HFFc6 (cell line): ENCODE measurements at regions not wholly inside any gene's neighbourhood (a gene's known extent, or its start where the extent isn't known, plus 50 kb on each side); places are given as distances from the start of the nearest gene placed in this dataset.

Source experiments
- DNase-seq: peaks from one replicate; pipeline ENCODE4 v3.0.0-alpha.2; 2018
- H3K27ac Mint-ChIP-seq: 2 replicates; pipeline ENCODE4 v1.8.0; 2020; ENCODE audit warnings: mild to moderate bottlenecking, mixed read lengths
- H3K27me3 Mint-ChIP-seq: 2 replicates; pipeline ENCODE4 v1.8.0; 2021; ENCODE audit warnings: mild to moderate bottlenecking, moderate library complexity, mixed read lengths; ENCODE audit not compliant: insufficient read depth
- H3K36me3 Mint-ChIP-seq: 2 replicates; pipeline ENCODE4 v1.8.0; 2021; ENCODE audit warnings: low read depth, mixed read lengths
- H3K4me1 Mint-ChIP-seq: 2 replicates; pipeline ENCODE4 v1.8.0; 2020; ENCODE audit warnings: low read depth, mixed read lengths
- H3K4me3 Mint-ChIP-seq: 2 replicates; pipeline ENCODE4 v1.8.0; 2020; ENCODE audit warnings: mild to moderate bottlenecking, moderate library complexity, mixed read lengths
- H3K9me3 Mint-ChIP-seq: 2 replicates; pipeline ENCODE4 v1.8.0; 2020; ENCODE audit warnings: mild to moderate bottlenecking, mixed read lengths
- CTCF ChIP-seq: fragments of 200-600 bp; sonication (generic); IDR thresholded peaks from 2 replicates; pipeline ENCODE4 v1.5.0; 2021; ENCODE audit warnings: antibody characterized with exemption, mild to moderate bottlenecking

- H3K27ac Mint-ChIP-seq = no peak overlapping the region
- DNase-seq = no peak
- peaks cover 25% of the 10 kb centered on the region for H3K4me1 Mint-ChIP-seq
- H3K9me3 Mint-ChIP-seq = no peaks in the 10 kb centered on the region
- no peak overlapping the region for H3K4me3 Mint-ChIP-seq
- peaks cover 12% of the 10 kb centered on the region for H3K27me3 Mint-ChIP-seq
- no peaks in the 10 kb centered on the region for H3K36me3 Mint-ChIP-seq
- no peak for TF ChIP-seq CTCF
Measured at GRCh38 chr9:129312251-129313122, 134.4 kb upstream of the IER5L start.

GRCh38 chr9:129311643-129312042, 133.6 kb upstream of the IER5L start:
- DNase-seq = no peak
- Mint-ChIP-seq H3K27me3 (peaks cover 15% of the 10 kb centered on the region), H3K36me3 (no peaks in the 10 kb centered on the region), H3K9me3 (no peaks in the 10 kb centered on the region), H3K4me1 (peaks cover 28% of the 10 kb centered on the region), H3K4me3 (no peak overlapping the region), H3K27ac (no peak overlapping the region)
- TF ChIP-seq CTCF = no peak

DNA sequence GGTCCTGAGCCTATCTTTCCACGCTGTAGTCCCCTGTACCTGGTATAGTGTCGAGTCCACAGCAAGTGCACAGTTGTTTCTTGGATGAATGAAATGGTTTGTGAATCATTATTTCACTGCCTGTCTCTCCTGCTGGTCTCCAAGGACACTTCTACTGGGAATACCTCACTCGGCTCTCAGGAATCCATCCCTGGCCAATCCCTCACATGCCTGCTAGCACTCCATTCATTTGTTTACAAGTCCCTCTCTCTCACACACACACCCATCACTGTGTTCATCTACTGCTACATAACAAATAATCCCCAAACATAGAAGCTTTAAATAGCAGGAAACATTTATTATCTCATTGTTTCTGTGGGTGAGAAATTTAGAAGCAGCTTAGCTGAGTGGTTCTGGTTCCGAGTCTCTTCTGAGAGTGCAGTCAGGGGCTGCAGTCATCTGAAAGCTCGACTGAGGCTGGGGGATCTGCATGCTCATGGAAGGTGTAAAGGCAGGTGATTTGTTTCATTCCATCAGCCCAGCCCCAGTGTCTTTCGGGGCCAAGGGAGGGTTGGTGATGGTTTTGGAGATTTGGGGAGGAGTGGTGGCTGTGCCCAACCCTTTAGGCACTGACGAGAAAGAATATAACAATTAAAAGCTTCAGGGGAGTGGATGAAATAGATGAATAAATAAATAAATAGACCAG, 132.7 kb upstream of the IER5L start:
- TF ChIP-seq CTCF = no peak
- Mint-ChIP-seq H3K4me3 (no peak overlapping the region), H3K9me3 (no peaks in the 10 kb centered on the region), H3K36me3 (no peaks in the 10 kb centered on the region), H3K27me3 (peaks cover 15% of the 10 kb centered on the region), H3K4me1 (peaks cover 24% of the 10 kb centered on the region), H3K27ac (no peak overlapping the region)
- peak; percentile 9 for DNase-seq

GRCh38 chr9:129309906-129310305, 131.8 kb upstream of the IER5L start:
- DNase-seq = no peak
- Mint-ChIP-seq H3K4me3 (no peak overlapping the region), H3K9me3 (no peaks in the 10 kb centered on the region), H3K27me3 (peaks cover 15% of the 10 kb centered on the region), H3K27ac (no peak overlapping the region), H3K4me1 (peaks cover 15% of the 10 kb centered on the region), H3K36me3 (no peaks in the 10 kb centered on the region)
- no peak for TF ChIP-seq CTCF

DNA sequence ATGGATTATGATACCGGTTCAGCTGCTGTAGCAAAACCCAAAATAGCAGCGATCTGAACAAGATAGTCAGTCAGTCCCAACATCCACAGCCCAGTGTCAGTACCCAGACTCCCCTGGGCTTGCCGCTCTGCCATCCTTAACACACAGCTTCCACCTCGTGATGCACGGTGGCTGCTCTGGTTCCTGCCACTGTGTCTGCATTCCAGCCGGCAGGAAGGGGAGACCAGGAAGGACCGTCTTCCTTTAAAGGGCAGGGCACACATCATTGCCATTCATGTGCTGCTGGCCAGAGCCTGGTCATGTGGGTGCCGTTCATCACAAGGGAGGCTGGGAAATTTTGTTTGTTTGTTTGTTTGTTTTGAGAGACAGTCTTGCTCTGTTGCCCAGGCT, 131.0 kb upstream of the IER5L start:
- Mint-ChIP-seq H3K4me1 (peaks cover 7% of the 10 kb centered on the region), H3K9me3 (no peaks in the 10 kb centered on the region), H3K27ac (no peak overlapping the region), H3K4me3 (no peak overlapping the region), H3K36me3 (no peaks in the 10 kb centered on the region), H3K27me3 (peaks cover 15% of the 10 kb centered on the region)
- no peak for TF ChIP-seq CTCF
- DNase-seq = no peak
